Spleen (tissue), 11 donors: ENCODE measurements at regions not wholly inside any gene's neighbourhood (a gene's known extent, or its start where the extent isn't known, plus 50 kb on each side); places are given as distances from the start of the nearest gene placed in this dataset.

Experiments used
- DNase-seq: peaks from one replicate; pipeline ENCODE4 v3.0.0-alpha.2; 2020
- H3K27ac ChIP-seq, 8 donors: fragments of 200-600 bp; sonication (generic) in 7 of 8; 1 replicate in 4 of 8; 2 replicates in 4 of 8; pipeline versions ENCODE4 v1.5.0 to v1.8.0; 2016 to 2021; ENCODE audit warnings: inconsistent platforms in 4 of 8, mild to moderate bottlenecking in 4 of 8, moderate library complexity in 1 of 8
- H3K27me3 ChIP-seq, 7 donors: fragments of 200-600 bp; sonication (generic) in 6 of 7; replicated peaks in 1 of 7; 1 replicate in 4 of 7; 2 replicates in 3 of 7; pipeline versions ENCODE4 v1.5.0 to v1.8.0; 2016 to 2021; ENCODE audit warnings: inconsistent platforms in 3 of 7, mild to moderate bottlenecking in 1 of 7
- H3K36me3 ChIP-seq, 6 donors: fragments of 200-600 bp; sonication (generic) in 5 of 6; 1 replicate in 4 of 6; 2 replicates in 2 of 6; pipeline versions ENCODE4 v1.5.0 to v1.8.0; 2016 to 2021; ENCODE audit warnings: inconsistent platforms in 2 of 6
- H3K4me1 ChIP-seq, 6 donors: fragments of 200-600 bp; sonication (generic) in 5 of 6; 1 replicate in 3 of 6; 2 replicates in 3 of 6; pipeline versions ENCODE4 v1.5.0 to v1.8.0; 2016 to 2021; ENCODE audit warnings: inconsistent platforms in 3 of 6
- H3K4me3 ChIP-seq, 8 donors: fragments of 200-600 bp; sonication (generic) in 7 of 8; 1 replicate in 4 of 8; 2 replicates in 4 of 8; pipeline versions ENCODE4 v1.5.0 to v1.8.0; 2016 to 2021; ENCODE audit warnings: inconsistent platforms in 4 of 8, mild to moderate bottlenecking in 4 of 8, moderate library complexity in 2 of 8
- H3K9me3 ChIP-seq, 8 donors: fragments of 200-600 bp; sonication (generic) in 7 of 8; 1 replicate in 4 of 8; 2 replicates in 4 of 8; pipeline versions ENCODE4 v1.5.0 to v1.8.0; 2016 to 2021; ENCODE audit warnings: inconsistent platforms in 4 of 8
- POLR2A ChIP-seq, 3 donors: fragments of 450-650 bp; IDR thresholded peaks; one replicate each; pipeline ENCODE4 v1.5.1; 2017; ENCODE audit warnings: antibody characterized with exemption in 3 of 3, mild to moderate bottlenecking in 1 of 3
- POLR2AphosphoS5 ChIP-seq, 3 donors: sonication (generic); formaldehyde crosslinking; IDR thresholded peaks; one replicate each; pipeline ENCODE4 v1.5.1; 2017; ENCODE audit warnings: antibody characterized with exemption in 3 of 3
- WGBS, 5 donors: extraction: QIAGEN DNeasy Blood & Tissue Kit in 3 of 5; methylation state at CpG; one replicate each; pipeline versions ENCODE4 v1.1.5 to v1.1.7; 2013 to 2018; 5-methylcytosine and 5-hydroxymethylcytosine counted together
- intact Hi-C: fragments of 100-400 bp; cut with DNase I; formaldehyde crosslinking; loops from one replicate; pipeline ENCODE4 v1.15.0; 2023; ENCODE audit warnings: low total_unique reads
- TF ChIP-seq, protein P1 (sequence below), 11 experiments: fragments of 200-600 bp in 7 of 11; fragments of 450-650 bp in 4 of 11; sonication (generic) in 4 of 11; IDR thresholded peaks in 8 of 11; conservative IDR thresholded peaks in 3 of 11; 1 replicate in 7 of 11; 2 replicates in 4 of 11; pipeline versions ENCODE4 v1.4.0 to v1.8.0; 2016 to 2021; ENCODE audit warnings: antibody characterized with exemption in 11 of 11, inconsistent platforms in 4 of 11, mild to moderate bottlenecking in 1 of 11
- donor health status: healthy with polysubstance abuse.
- donor health status: DM: no; HTN: no; CAD: no; lungs with moderate emphysema.
- donor health status: DM: no; HTN: no; CAD: no.
- donor health status: Bipolar disorder and iron deficiency.
- donor health status: healthy.
- donor health status: DM: no; HTN: no; CAD: no.
- donor health status: DM: yes; HTN: yes; CAD: no.

DNA sequence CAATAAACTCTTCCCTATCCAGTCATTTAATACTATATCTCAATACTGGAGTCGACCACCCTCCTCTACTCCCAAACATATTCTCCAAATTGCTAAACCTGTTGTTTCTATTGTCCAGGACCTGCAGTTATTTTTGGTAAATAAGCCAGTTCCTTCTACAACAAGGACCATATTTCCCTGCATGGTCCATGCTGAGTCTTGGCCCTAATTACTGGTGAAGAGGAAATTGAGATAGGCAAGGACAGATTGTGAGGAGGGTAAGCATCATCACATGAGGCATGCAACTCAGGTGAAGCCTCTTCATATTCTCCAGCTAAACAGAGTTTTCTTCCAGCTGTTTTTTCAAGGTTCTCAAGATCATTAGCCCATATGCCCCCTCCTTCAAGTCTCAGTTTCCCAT lies 1193.6 kb downstream of the RAPGEF2 start:
- Histone ChIP-seq H3K9me3 (peaks cover 0 to 14% (median 0%) of the 10 kb centered on the region in 8 donors), H3K4me3 (no peak overlapping the region), H3K4me1 (no peaks in the 10 kb centered on the region), H3K27ac (no peak overlapping the region), H3K36me3 (no peaks in the 10 kb centered on the region), H3K27me3 (no peaks in the 10 kb centered on the region)
- DNase-seq, result no peak
- TF ChIP-seq POLR2AphosphoS5 (IDR thresholded peaks at IDR 0.05) (no peak), POLR2A (IDR thresholded peaks at IDR 0.05) (no peak)
- TF ChIP-seq, protein P1, sequence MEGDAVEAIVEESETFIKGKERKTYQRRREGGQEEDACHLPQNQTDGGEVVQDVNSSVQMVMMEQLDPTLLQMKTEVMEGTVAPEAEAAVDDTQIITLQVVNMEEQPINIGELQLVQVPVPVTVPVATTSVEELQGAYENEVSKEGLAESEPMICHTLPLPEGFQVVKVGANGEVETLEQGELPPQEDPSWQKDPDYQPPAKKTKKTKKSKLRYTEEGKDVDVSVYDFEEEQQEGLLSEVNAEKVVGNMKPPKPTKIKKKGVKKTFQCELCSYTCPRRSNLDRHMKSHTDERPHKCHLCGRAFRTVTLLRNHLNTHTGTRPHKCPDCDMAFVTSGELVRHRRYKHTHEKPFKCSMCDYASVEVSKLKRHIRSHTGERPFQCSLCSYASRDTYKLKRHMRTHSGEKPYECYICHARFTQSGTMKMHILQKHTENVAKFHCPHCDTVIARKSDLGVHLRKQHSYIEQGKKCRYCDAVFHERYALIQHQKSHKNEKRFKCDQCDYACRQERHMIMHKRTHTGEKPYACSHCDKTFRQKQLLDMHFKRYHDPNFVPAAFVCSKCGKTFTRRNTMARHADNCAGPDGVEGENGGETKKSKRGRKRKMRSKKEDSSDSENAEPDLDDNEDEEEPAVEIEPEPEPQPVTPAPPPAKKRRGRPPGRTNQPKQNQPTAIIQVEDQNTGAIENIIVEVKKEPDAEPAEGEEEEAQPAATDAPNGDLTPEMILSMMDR (IDR thresholded peaks at IDR 0.05 in 8 of 11, conservative IDR thresholded peaks at IDR 0.05 in 3 of 11), result no peak
- 53 to 85% (median 65%) methylated on average over 1 of the region's 1 CpG for WGBS, 5 donors
- intact Hi-C loops, result no loop called here

DNA sequence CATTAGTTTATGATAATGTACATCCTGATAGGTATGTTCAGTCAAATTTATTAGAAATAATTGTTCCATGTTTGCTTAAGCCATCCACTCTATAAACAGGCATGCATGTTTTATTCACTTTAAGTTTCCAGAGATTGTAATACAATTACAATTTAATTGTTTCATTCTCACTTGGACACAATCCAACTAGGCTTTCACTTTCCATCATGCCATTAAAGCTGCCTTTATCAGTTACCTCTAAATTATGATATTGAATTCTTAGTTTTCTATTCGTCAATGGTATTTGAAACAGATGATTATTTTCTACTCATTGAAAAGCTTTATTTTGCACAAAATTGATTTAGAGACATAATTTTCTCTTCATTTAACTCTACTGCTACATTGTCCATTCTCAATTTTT lies 1196.3 kb downstream of the RAPGEF2 start:
- TF ChIP-seq POLR2A (IDR thresholded peaks at IDR 0.05), result no peak
- TF ChIP-seq, protein P1 (IDR thresholded peaks at IDR 0.05 in 8 of 11, conservative IDR thresholded peaks at IDR 0.05 in 3 of 11), result no peak
- intact Hi-C loops, result no loop called here
- Histone ChIP-seq H3K36me3 (no peaks in the 10 kb centered on the region), H3K4me1 (no peaks in the 10 kb centered on the region), H3K27ac (no peak overlapping the region), H3K9me3 (peaks cover 0 to 9% (median 0%) of the 10 kb centered on the region in 8 donors), H3K4me3 (no peak overlapping the region), H3K27me3 (no peaks in the 10 kb centered on the region)
- WGBS, 5 donors, result 66 to 84% (median 71%) methylated on average over 1 of the region's 1 CpG
- no peak for DNase-seq

DNA sequence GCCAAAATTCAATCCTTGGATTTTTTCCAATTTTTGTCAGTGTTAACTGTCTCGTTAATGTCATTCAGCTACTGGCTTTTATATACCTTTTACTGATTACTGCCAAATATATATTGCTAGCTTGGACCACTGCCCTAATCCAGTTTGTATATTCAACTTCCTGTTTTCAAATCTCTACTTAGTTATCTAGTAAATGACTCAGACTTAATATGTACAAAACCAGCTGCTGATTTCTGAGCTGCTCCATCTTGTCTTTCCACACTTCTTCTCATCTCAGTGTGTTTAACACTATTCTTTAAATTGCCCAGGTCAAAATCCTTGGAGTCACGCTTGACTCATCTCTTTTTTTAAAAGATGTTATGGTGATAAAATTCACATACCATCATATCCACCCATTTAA lies 1196.7 kb downstream of the RAPGEF2 start:
- no peak for DNase-seq
- 66 to 72% (median 71%) methylated on average over 2 of the region's 2 CpGs for WGBS, 5 donors
- H3K9me3 ChIP-seq, result peaks cover 0 to 9% (median 0%) of the 10 kb centered on the region in 8 donors
- H3K27ac ChIP-seq, result no peak overlapping the region
- intact Hi-C loops, result no loop called here
- no peak overlapping the region for H3K4me3 ChIP-seq
- H3K4me1 ChIP-seq, result no peaks in the 10 kb centered on the region
- H3K27me3 ChIP-seq, result no peaks in the 10 kb centered on the region
- TF ChIP-seq, protein P1 (IDR thresholded peaks at IDR 0.05 in 8 of 11, conservative IDR thresholded peaks at IDR 0.05 in 3 of 11), result no peak
- TF ChIP-seq POLR2AphosphoS5 (IDR thresholded peaks at IDR 0.05) (no peak), POLR2A (IDR thresholded peaks at IDR 0.05) (no peak)
- no peaks in the 10 kb centered on the region for H3K36me3 ChIP-seq

DNA sequence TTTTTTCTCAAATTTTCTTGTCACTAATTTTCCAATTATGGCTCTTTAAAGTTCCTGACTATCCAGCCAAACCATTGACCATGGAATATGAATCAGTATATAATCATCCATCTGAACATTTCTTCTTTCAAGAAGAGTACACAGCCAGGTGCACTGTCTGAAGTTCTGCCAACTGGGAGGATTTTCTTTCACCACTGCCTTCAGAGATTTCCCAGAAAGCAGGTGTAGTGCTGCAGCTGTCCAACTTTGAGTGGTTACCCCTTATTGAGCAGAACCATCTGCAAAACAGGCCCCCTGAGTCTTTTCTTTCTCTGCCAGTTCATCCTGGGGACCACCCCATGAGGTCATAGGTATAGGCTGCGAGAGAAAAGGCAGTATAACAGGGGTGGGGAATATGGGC lies 1213.2 kb downstream of the RAPGEF2 start:
- TF ChIP-seq POLR2AphosphoS5 (IDR thresholded peaks at IDR 0.05), result no peak
- TF ChIP-seq, protein P1 (IDR thresholded peaks at IDR 0.05 in 8 of 11, conservative IDR thresholded peaks at IDR 0.05 in 3 of 11), result no peak
- no peak for TF ChIP-seq POLR2A (IDR thresholded peaks at IDR 0.05)
- intact Hi-C loops, result no loop called here
- H3K9me3 ChIP-seq, result peaks cover 0 to 15% (median 0%) of the 10 kb centered on the region in 8 donors
- no peaks in the 10 kb centered on the region for H3K4me1 ChIP-seq
- WGBS, 5 donors, result 78 to 91% (median 84%) methylated on average over 1 of the region's 1 CpG
- no peak overlapping the region for H3K4me3 ChIP-seq
- no peak overlapping the region for H3K27ac ChIP-seq
- no peaks in the 10 kb centered on the region for H3K27me3 ChIP-seq
- DNase-seq, result no peak
- H3K36me3 ChIP-seq, result no peaks in the 10 kb centered on the region
